Retinal pigment epithelial cell (primary cell): ENCODE measurements at regions not wholly inside any gene's neighbourhood (a gene's known extent, or its start where the extent isn't known, plus 50 kb on each side); places are given as distances from the start of the nearest gene placed in this dataset.

Experiments used
- DNase-seq: peaks from one replicate; pipeline ENCODE4 v3.0.0-alpha.2; 2010; ENCODE audit warnings: low read depth
- H3K4me3 ChIP-seq: 2 replicates; pipeline ENCODE4 v1.5.1; 2011; ENCODE audit warnings: mild to moderate bottlenecking, low read length, control low read depth, moderate library complexity
- TF ChIP-seq, protein P1 (sequence below): conservative IDR thresholded peaks from 2 replicates; pipeline ENCODE4 v1.5.1; 2011; ENCODE audit warnings: low read depth, low read length, control low read depth, inconsistent platforms

- TF ChIP-seq, protein P1, sequence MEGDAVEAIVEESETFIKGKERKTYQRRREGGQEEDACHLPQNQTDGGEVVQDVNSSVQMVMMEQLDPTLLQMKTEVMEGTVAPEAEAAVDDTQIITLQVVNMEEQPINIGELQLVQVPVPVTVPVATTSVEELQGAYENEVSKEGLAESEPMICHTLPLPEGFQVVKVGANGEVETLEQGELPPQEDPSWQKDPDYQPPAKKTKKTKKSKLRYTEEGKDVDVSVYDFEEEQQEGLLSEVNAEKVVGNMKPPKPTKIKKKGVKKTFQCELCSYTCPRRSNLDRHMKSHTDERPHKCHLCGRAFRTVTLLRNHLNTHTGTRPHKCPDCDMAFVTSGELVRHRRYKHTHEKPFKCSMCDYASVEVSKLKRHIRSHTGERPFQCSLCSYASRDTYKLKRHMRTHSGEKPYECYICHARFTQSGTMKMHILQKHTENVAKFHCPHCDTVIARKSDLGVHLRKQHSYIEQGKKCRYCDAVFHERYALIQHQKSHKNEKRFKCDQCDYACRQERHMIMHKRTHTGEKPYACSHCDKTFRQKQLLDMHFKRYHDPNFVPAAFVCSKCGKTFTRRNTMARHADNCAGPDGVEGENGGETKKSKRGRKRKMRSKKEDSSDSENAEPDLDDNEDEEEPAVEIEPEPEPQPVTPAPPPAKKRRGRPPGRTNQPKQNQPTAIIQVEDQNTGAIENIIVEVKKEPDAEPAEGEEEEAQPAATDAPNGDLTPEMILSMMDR: no peak
- no peak overlapping the region for H3K4me3 ChIP-seq
- DNase-seq: no peak
Observed at GRCh38 chr17:13995856-13996271, 73.4 kb upstream of the COX10 start.

DNA sequence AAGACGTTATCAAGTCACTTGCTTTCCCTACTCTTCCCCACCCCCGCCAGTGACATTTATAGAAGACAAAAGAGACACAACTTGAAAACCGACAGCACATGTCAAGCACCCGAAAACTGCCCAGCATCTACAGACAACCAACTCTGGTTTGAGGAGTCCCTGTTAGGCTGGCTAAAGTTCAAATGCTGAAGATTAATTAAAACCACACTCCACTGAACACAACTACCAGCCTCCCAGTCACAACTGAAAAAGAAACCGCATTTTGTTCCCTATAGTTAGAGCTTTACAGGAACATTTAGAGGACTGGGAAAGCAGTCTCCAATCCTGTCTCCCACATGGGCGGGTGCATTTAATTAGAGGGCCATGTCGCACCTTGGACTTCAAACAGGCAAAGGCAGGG is 73.0 kb upstream of the COX10 start:
- H3K4me3 ChIP-seq: no peak overlapping the region
- TF ChIP-seq, protein P1: no peak
- DNase-seq: no peak

GRCh38 chr17:13996748-13997147 is 72.6 kb upstream of the COX10 start:
- no peak for DNase-seq
- no peak overlapping the region for H3K4me3 ChIP-seq
- TF ChIP-seq, protein P1: no peak

- TF ChIP-seq, protein P1: no peak
- no peak overlapping the region for H3K4me3 ChIP-seq
- no peak for DNase-seq
Observed at GRCh38 chr17:14004927-14005620, 64.2 kb upstream of the COX10 start.

DNA sequence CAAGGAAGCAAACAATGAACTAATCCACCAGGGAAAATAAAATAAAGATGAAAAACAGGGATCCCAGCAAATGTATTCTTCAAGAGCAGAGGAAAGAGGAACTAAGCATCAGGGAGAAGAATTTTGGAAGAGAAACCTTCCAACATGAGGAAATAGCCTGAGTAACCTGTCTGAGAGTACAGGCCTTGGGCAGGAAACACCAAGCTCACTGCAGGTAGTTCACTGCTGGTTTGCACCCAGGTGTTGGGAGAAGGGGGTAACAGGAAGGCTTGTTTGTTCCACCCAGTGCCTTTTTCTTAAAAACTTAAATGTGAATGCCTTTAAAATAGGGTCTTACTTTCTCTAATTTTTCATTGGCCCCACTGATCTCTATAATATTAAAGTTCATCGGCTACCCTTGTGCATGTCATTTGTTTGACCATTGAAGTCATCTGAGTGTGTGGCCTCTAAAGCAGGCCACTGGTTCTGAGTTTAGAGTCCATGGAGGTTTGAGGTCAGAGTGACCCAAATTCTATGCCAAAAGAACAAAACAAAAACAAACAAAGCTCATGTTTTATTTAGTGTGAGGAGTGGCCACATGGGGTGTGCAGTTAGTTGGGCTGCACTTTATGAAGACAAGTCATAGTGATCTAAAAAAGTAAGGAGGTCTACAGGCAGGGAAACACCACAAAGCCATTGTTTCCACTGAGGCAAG is 62.9 kb upstream of the COX10 start:
- no peak for DNase-seq
- TF ChIP-seq, protein P1: no peak

DNA sequence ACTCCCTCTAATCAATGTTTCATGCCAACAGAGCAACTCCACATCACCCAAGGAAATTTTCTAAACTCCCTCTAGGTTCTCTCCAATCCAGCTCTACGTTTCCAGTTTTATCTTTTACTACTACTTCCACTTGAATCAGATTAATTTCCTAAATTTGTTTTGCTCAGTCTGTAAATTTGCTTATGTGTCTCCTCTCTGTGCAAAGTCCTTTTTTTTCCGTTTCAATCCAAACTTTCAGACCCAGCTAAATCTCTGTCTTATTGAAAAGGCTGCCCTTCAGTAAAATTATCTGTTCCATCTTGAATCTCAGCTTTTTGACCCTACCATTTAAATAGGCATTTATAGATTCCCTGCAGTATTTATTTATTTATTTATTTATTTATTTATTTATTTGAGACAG is 61.4 kb upstream of the COX10 start:
- no peak for DNase-seq
- TF ChIP-seq, protein P1: no peak
- H3K4me3 ChIP-seq: no peak overlapping the region

More for the DNA sequence above, 62.9 kb upstream of the COX10 start:
- no peak overlapping the region for H3K4me3 ChIP-seq
